Keratinocyte (primary cell): ENCODE measurements at regions not wholly inside any gene's neighbourhood (a gene's known extent, or its start where the extent isn't known, plus 50 kb on each side); places are given as distances from the start of the nearest gene placed in this dataset.

ENCODE experiments used
- DNase-seq: peaks from one replicate; pipeline ENCODE4 v3.0.0-alpha.2; 2011; ENCODE audit warnings: low read depth, missing footprints, low spot score
- FAIRE-seq: peaks from 2 replicates; lab custom pipeline; 2011; peaks lifted over from hg19 to GRCh38; lab: Jason Lieb, UNC
- H2AFZ ChIP-seq: 2 replicates; pipeline ENCODE4 v1.6.0; 2012; ENCODE audit warnings: low read length, control low read depth, inconsistent platforms; ENCODE audit not compliant: control insufficient read depth
- H3K27ac ChIP-seq: 2 replicates; pipeline ENCODE4 v1.5.1; 2011; ENCODE audit warnings: low read length; ENCODE audit not compliant: control insufficient read depth, insufficient read depth
- H3K27me3 ChIP-seq: 3 replicates; pipeline ENCODE4 v1.6.0; 2011; ENCODE audit warnings: low read length; ENCODE audit not compliant: control insufficient read depth, insufficient read depth; ENCODE audit errors: extremely low read depth
- H3K36me3 ChIP-seq, 2 experiments: 2 replicates in 1 of 2; 3 replicates in 1 of 2; pipeline ENCODE4 v1.5.1; 2011; ENCODE audit warnings: low read length in 2 of 2, mild to moderate bottlenecking in 1 of 2; ENCODE audit not compliant: control insufficient read depth in 2 of 2, insufficient read depth in 2 of 2; ENCODE audit errors: extremely low read depth in 1 of 2
- H3K4me1 ChIP-seq: 3 replicates; pipeline ENCODE4 v1.5.1; 2011; ENCODE audit warnings: low read length; ENCODE audit not compliant: control insufficient read depth, insufficient read depth; ENCODE audit errors: extremely low read depth
- H3K4me2 ChIP-seq: 3 replicates; pipeline ENCODE4 v1.6.0; 2011; ENCODE audit warnings: low read depth, low read length; ENCODE audit not compliant: control insufficient read depth, insufficient read depth; ENCODE audit errors: extremely low read depth
- H3K4me3 ChIP-seq, 3 experiments: fragments of 200-600 bp in 1 of 3; sonication (generic) in 1 of 3; 2 replicates in 2 of 3; 3 replicates in 1 of 3; pipeline ENCODE4 v1.5.1; 2011 to 2016; ENCODE audit warnings: low read length in 3 of 3, mild to moderate bottlenecking in 3 of 3, control low read depth in 2 of 3, inconsistent platforms in 1 of 3, low read depth in 1 of 3, mixed read lengths in 1 of 3, mixed run types in 1 of 3, moderate library complexity in 1 of 3; ENCODE audit not compliant: control insufficient read depth in 2 of 3, insufficient read depth in 2 of 3; ENCODE audit errors: extremely low read depth in 1 of 3
- H3K79me2 ChIP-seq: 2 replicates; pipeline ENCODE4 v1.6.0; 2012; ENCODE audit warnings: low read length; ENCODE audit not compliant: control insufficient read depth, insufficient read depth
- H3K9ac ChIP-seq: 3 replicates; pipeline ENCODE4 v1.6.0; 2011; ENCODE audit warnings: low read length; ENCODE audit not compliant: control insufficient read depth, insufficient read depth; ENCODE audit errors: extremely low read depth
- H3K9me1 ChIP-seq: 3 replicates; pipeline ENCODE4 v1.6.0; 2011; ENCODE audit warnings: low read length; ENCODE audit not compliant: control insufficient read depth, insufficient read depth; ENCODE audit errors: extremely low read depth
- H3K9me3 ChIP-seq: 2 replicates; pipeline ENCODE4 v1.5.1; 2012; ENCODE audit warnings: low read depth, low read length; ENCODE audit not compliant: control insufficient read depth
- H4K20me1 ChIP-seq: 3 replicates; pipeline ENCODE4 v1.6.0; 2011; ENCODE audit warnings: low read length; ENCODE audit not compliant: control insufficient read depth, insufficient read depth; ENCODE audit errors: extremely low read depth
- EZH2 ChIP-seq: IDR thresholded peaks from one replicate; pipeline ENCODE4 v1.6.1; 2012; ENCODE audit warnings: inconsistent platforms, mild to moderate bottlenecking, low read length, moderate library complexity
- dilution Hi-C: fragments of 300-500 bp; cut with MboI; formaldehyde crosslinking; loops from one replicate; pipeline ENCODE4 v1.7.0; 2020; ENCODE audit warnings: low sequenced_read_pairs; ENCODE audit not compliant: extremely low pct_ligation_motif_present
- TF ChIP-seq, protein P1 (sequence below), 3 experiments: IDR thresholded peaks in 1 of 3; conservative IDR thresholded peaks in 1 of 3; optimal IDR thresholded peaks in 1 of 3; 2 replicates in 2 of 3; 3 replicates in 1 of 3; pipeline versions ENCODE3 to v1.5.1; 2011; ENCODE audit warnings: low read length in 3 of 3, mild to moderate bottlenecking in 3 of 3, moderate library complexity in 2 of 3, control low read depth in 1 of 3, inconsistent platforms in 1 of 3; ENCODE audit not compliant: insufficient read depth in 2 of 3; ENCODE audit errors: extremely low read depth in 1 of 3

DNA sequence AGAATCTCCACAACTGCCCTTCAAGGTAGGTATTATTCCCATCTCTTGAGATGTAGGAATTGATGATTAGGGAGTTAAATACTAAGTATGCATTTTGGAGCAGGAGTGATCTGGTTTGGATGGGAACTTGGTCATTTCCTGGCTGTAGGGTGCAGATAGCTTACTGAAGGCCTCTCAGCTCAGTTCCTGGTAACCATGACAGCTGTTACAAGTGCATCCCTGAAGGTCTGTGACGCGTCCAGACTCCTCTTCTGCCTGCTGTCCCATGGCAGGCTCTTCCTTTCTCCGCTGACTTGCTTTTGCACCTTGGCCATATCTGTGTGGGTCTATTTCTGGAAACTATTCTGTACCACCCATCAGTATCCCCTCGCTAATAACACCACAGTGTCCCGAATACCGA is 387.8 kb downstream of the ZNF536 start:
- Histone ChIP-seq H2AFZ (no peak overlapping the region), H3K27me3 (no peaks in the 10 kb centered on the region), H3K9me3 (no peaks in the 10 kb centered on the region), H4K20me1 (no peaks in the 10 kb centered on the region), H3K79me2 (no peaks in the 10 kb centered on the region), H3K9me1 (no peaks in the 10 kb centered on the region), H3K4me2 (no peak overlapping the region), H3K4me1 (no peaks in the 10 kb centered on the region), H3K36me3 (no peaks in the 10 kb centered on the region), H3K9ac (no peak overlapping the region), H3K27ac (no peak overlapping the region), H3K4me3 (no peak overlapping the region)
- dilution Hi-C loops = no loop called here
- no peak for TF ChIP-seq EZH2
- TF ChIP-seq, protein P1, sequence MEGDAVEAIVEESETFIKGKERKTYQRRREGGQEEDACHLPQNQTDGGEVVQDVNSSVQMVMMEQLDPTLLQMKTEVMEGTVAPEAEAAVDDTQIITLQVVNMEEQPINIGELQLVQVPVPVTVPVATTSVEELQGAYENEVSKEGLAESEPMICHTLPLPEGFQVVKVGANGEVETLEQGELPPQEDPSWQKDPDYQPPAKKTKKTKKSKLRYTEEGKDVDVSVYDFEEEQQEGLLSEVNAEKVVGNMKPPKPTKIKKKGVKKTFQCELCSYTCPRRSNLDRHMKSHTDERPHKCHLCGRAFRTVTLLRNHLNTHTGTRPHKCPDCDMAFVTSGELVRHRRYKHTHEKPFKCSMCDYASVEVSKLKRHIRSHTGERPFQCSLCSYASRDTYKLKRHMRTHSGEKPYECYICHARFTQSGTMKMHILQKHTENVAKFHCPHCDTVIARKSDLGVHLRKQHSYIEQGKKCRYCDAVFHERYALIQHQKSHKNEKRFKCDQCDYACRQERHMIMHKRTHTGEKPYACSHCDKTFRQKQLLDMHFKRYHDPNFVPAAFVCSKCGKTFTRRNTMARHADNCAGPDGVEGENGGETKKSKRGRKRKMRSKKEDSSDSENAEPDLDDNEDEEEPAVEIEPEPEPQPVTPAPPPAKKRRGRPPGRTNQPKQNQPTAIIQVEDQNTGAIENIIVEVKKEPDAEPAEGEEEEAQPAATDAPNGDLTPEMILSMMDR (optimal IDR thresholded peaks at IDR 0.05 in 1 of 3, IDR thresholded peaks at IDR 0.05 in 1 of 3, conservative IDR thresholded peaks at IDR 0.05 in 1 of 3; ENCODE audit: extremely low read depth in 1 of 3, insufficient read depth in 2 of 3, low read length in 3 of 3) = no peak
- no peak for FAIRE-seq
- DNase-seq = no peak

DNA sequence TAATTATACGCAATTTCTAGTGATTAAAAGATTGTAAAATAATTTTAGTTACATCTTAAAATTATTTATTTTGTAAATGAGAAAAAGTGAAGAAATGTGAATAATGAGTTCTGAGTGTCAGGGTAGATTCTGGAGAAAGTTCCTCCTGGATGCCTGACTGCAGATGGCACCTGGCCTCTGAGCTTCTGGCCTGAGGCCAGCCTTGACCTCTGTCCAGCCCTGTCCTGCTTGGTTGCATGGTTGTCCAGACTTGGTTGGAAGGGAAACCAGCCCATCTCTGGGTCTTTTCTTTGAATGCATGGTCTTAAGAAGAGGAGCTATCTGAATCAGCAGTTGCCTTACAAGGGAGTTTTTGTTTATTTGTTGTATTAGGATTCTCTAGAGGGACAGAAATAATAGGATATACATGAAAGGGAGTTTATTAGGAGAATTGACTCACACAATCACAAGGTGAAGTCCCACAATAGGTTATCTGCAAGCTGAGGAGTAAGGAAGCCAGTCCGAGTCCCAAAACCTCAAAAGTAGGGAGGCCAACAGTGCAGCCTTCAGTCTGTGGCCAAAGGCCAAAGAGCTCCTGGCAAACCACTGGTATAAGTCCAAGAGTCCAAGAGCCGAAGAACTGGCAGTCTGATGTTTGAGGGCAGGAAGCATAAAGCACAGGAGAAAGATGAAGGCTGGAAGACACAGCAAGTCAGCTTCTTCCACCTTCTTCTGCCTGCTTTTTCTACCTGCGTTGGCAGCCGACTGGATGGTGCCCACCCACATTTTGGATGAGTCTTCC is 385.8 kb downstream of the ZNF536 start:
- no peaks in the 10 kb centered on the region for H3K27me3 ChIP-seq
- FAIRE-seq = no peak
- H3K36me3 ChIP-seq = no peaks in the 10 kb centered on the region
- no peaks in the 10 kb centered on the region for H3K9me3 ChIP-seq
- no peak overlapping the region for H2AFZ ChIP-seq
- H3K9ac ChIP-seq = no peak overlapping the region
- no peak overlapping the region for H3K4me2 ChIP-seq
- H3K27ac ChIP-seq = no peak overlapping the region
- H3K4me3 ChIP-seq = no peak overlapping the region
- H3K79me2 ChIP-seq = no peaks in the 10 kb centered on the region
- no peaks in the 10 kb centered on the region for H3K9me1 ChIP-seq
- no peaks in the 10 kb centered on the region for H4K20me1 ChIP-seq
- no peaks in the 10 kb centered on the region for H3K4me1 ChIP-seq
- dilution Hi-C loops = no loop called here
- DNase-seq = no peak
- TF ChIP-seq, protein P1 (optimal IDR thresholded peaks at IDR 0.05 in 1 of 3, IDR thresholded peaks at IDR 0.05 in 1 of 3, conservative IDR thresholded peaks at IDR 0.05 in 1 of 3; ENCODE audit: extremely low read depth in 1 of 3, insufficient read depth in 2 of 3, low read length in 3 of 3) = no peak
